GM06990 (cell line): ENCODE measurements at regions not wholly inside any gene's neighbourhood (a gene's known extent, or its start where the extent isn't known, plus 50 kb on each side); places are given as distances from the start of the nearest gene placed in this dataset.
A peak's percentile ranks its signal among the peaks of the same experiment; 100 is the strongest.
"Not testable (repeated sequence)": the region's sequence is repeated elsewhere in the genome, so short reads cannot be mapped to it uniquely, and the experiment has no call there.

Experiments
- DNase-seq: peaks from one replicate; pipeline ENCODE4 v3.0.0-alpha.2; 2011; ENCODE audit not compliant: insufficient read length; ENCODE audit errors: extremely low read depth
- H3K27me3 ChIP-seq: replicated peaks from 2 replicates; pipeline ENCODE4 v1.6.0; 2011; ENCODE audit warnings: low read length; ENCODE audit not compliant: control insufficient read depth, insufficient read depth
- H3K36me3 ChIP-seq: 2 replicates; pipeline ENCODE4 v1.5.1; 2011; ENCODE audit warnings: low read length; ENCODE audit not compliant: control insufficient read depth, insufficient read depth
- H3K4me3 ChIP-seq: replicated peaks from 2 replicates; pipeline ENCODE4 v1.5.1; 2011; ENCODE audit warnings: low read depth, mild to moderate bottlenecking, control low read depth, low read length
- TF ChIP-seq, protein P1 (sequence below): IDR thresholded peaks from 2 replicates; pipeline ENCODE4 v1.5.1; 2011; ENCODE audit warnings: low read length, control low read depth, mild to moderate bottlenecking, inconsistent platforms; ENCODE audit not compliant: insufficient read depth, poor library complexity, severe bottlenecking

DNA sequence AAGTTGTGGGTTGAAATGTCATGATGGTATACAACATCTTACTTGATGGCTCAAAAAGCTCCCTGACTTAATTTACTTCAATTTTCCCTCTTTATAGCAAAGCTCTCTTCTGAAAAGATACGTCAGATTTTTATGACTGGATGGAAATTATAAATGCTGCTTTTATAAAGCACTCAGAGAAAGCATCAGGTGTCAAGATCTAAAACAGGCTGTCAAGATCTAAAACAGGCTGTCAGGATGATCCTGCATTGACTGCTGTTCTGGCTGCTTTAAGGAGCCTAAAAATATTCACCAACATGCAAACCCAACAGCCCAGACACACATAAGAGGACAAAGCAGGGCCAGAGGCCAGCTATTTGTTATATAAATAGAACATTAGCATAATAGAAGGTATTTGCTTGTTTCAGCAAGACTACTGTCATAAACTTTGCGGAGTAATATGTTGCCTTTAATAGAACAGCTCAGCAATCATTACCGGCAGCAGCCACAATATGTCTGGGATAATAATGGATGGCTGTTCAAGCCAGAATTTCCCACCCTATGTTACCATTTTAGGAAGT, 77.3 kb upstream of the ANO5 start:
- H3K4me3 ChIP-seq = no peak overlapping the region
- TF ChIP-seq, protein P1, sequence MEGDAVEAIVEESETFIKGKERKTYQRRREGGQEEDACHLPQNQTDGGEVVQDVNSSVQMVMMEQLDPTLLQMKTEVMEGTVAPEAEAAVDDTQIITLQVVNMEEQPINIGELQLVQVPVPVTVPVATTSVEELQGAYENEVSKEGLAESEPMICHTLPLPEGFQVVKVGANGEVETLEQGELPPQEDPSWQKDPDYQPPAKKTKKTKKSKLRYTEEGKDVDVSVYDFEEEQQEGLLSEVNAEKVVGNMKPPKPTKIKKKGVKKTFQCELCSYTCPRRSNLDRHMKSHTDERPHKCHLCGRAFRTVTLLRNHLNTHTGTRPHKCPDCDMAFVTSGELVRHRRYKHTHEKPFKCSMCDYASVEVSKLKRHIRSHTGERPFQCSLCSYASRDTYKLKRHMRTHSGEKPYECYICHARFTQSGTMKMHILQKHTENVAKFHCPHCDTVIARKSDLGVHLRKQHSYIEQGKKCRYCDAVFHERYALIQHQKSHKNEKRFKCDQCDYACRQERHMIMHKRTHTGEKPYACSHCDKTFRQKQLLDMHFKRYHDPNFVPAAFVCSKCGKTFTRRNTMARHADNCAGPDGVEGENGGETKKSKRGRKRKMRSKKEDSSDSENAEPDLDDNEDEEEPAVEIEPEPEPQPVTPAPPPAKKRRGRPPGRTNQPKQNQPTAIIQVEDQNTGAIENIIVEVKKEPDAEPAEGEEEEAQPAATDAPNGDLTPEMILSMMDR = no peak
- no peak for DNase-seq
- no peaks in the 10 kb centered on the region for H3K36me3 ChIP-seq
- no peaks in the 10 kb centered on the region for H3K27me3 ChIP-seq

DNA sequence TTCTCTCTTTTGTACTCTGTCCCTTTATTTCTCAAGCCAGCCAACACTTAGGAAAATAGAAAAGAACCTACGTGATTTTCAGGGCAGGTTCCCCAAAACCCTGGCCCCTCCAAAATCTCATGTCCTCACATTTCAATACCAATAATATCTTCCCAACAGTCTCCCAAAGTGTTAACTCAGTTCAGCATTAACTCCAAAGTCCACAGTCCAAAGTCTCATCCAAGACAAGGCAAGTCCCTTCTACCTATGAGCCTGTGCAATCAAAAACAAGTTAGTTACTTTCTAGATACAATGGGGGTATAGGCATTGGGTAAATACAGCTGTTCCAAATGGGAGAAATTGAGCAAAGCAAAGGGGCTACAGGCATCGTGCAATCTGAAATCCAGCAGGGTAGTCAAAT, 64.9 kb upstream of the ANO5 start:
- H3K27me3 ChIP-seq, H3K4me3 ChIP-seq, H3K36me3 ChIP-seq, DNase-seq: not testable (repeated sequence)

DNA sequence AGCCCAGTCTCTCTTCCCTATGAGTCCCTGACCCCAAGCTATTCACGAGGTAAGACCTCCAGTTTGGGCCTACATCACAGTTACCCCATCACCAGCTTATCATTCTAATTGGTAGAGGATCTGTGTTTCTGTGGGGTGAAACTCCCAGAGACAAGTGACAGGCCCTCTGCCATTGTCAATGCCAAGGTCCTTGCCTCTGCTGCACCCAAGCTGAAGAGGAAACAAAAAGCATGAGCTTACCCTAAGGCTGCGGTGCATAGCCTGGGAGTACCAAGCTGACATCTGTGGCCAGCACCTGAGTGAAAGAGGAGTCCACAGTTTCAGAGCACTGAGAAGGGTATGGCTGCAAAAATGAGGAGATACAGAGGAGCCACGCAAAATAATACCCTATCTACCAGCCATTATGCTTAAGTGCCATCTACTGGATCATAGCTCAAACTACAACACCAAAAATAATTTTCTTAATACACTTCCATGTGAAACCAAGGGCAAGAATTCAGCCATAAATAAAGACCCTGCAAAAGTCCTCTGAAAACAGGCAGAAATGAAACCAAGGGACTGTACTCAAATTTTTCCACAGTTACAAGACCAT, 62.3 kb upstream of the ANO5 start:
- DNase-seq = no peak
- Histone ChIP-seq H3K36me3 (no peaks in the 10 kb centered on the region), H3K4me3 (no peak overlapping the region), H3K27me3 (no peaks in the 10 kb centered on the region)
- TF ChIP-seq, protein P1 = peak; percentile 58

DNA sequence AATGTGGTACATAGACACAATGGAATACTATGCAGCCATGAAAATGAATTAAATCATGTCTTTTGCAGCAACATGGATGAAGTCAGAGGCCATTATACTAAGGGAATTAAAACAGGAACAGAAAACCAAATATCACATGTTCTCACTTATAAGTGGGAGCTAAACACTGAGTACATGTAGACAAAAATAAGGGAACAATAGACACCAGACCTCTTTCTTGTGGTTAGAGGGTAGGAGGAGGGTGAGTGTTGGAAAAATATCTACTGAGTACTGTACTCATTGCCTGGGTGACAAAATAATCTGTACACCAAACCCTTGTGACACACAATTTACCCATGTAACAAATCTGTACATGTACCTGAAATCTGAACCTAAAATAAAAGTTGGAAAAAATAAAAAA, 59.1 kb upstream of the ANO5 start:
- no peak for DNase-seq
- Histone ChIP-seq H3K4me3 (no peak overlapping the region), H3K27me3 (no peaks in the 10 kb centered on the region), H3K36me3 (no peaks in the 10 kb centered on the region)
- TF ChIP-seq, protein P1 = no peak

DNA sequence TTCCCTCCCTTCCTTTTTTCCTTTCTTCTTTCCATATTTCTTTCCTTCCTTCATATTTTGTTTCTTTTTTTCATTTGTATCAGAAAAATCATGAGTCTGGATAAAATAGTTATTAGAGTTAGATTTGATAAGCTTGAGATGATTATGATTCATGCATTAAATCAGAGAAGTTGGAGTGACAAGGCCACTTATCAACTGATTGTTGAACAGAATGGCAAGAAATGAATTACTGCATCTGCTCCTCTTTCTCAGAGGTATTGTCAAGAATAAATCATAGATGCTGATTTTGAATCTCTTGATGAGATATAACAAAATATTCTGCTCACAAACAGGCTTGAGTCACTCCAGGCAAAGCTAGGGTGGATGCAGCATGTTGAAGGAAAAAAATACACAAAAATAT, 54.6 kb upstream of the ANO5 start:
- Histone ChIP-seq H3K27me3 (no peaks in the 10 kb centered on the region), H3K4me3 (no peak overlapping the region), H3K36me3 (no peaks in the 10 kb centered on the region)
- TF ChIP-seq, protein P1 = no peak
- no peak for DNase-seq
